Keratinocyte (primary cell): ENCODE measurements at regions not wholly inside any gene's neighbourhood (a gene's known extent, or its start where the extent isn't known, plus 50 kb on each side); places are given as distances from the start of the nearest gene placed in this dataset.

Source experiments
- DNase-seq: peaks from one replicate; pipeline ENCODE4 v3.0.0-alpha.2; 2011; ENCODE audit warnings: low read depth, missing footprints, low spot score
- FAIRE-seq: peaks from 2 replicates; lab custom pipeline; 2011; peaks lifted over from hg19 to GRCh38; lab: Jason Lieb, UNC
- H2AFZ ChIP-seq: 2 replicates; pipeline ENCODE4 v1.6.0; 2012; ENCODE audit warnings: low read length, control low read depth, inconsistent platforms; ENCODE audit not compliant: control insufficient read depth
- H3K27ac ChIP-seq: 2 replicates; pipeline ENCODE4 v1.5.1; 2011; ENCODE audit warnings: low read length; ENCODE audit not compliant: control insufficient read depth, insufficient read depth
- H3K27me3 ChIP-seq: 3 replicates; pipeline ENCODE4 v1.6.0; 2011; ENCODE audit warnings: low read length; ENCODE audit not compliant: control insufficient read depth, insufficient read depth; ENCODE audit errors: extremely low read depth
- H3K36me3 ChIP-seq, 2 experiments: 2 replicates in 1 of 2; 3 replicates in 1 of 2; pipeline ENCODE4 v1.5.1; 2011; ENCODE audit warnings: low read length in 2 of 2, mild to moderate bottlenecking in 1 of 2; ENCODE audit not compliant: control insufficient read depth in 2 of 2, insufficient read depth in 2 of 2; ENCODE audit errors: extremely low read depth in 1 of 2
- H3K4me1 ChIP-seq: 3 replicates; pipeline ENCODE4 v1.5.1; 2011; ENCODE audit warnings: low read length; ENCODE audit not compliant: control insufficient read depth, insufficient read depth; ENCODE audit errors: extremely low read depth
- H3K4me2 ChIP-seq: 3 replicates; pipeline ENCODE4 v1.6.0; 2011; ENCODE audit warnings: low read depth, low read length; ENCODE audit not compliant: control insufficient read depth, insufficient read depth; ENCODE audit errors: extremely low read depth
- H3K4me3 ChIP-seq, 3 experiments: fragments of 200-600 bp in 1 of 3; sonication (generic) in 1 of 3; 2 replicates in 2 of 3; 3 replicates in 1 of 3; pipeline ENCODE4 v1.5.1; 2011 to 2016; ENCODE audit warnings: low read length in 3 of 3, mild to moderate bottlenecking in 3 of 3, control low read depth in 2 of 3, inconsistent platforms in 1 of 3, low read depth in 1 of 3, mixed read lengths in 1 of 3, mixed run types in 1 of 3, moderate library complexity in 1 of 3; ENCODE audit not compliant: control insufficient read depth in 2 of 3, insufficient read depth in 2 of 3; ENCODE audit errors: extremely low read depth in 1 of 3
- H3K79me2 ChIP-seq: 2 replicates; pipeline ENCODE4 v1.6.0; 2012; ENCODE audit warnings: low read length; ENCODE audit not compliant: control insufficient read depth, insufficient read depth
- H3K9ac ChIP-seq: 3 replicates; pipeline ENCODE4 v1.6.0; 2011; ENCODE audit warnings: low read length; ENCODE audit not compliant: control insufficient read depth, insufficient read depth; ENCODE audit errors: extremely low read depth
- H3K9me1 ChIP-seq: 3 replicates; pipeline ENCODE4 v1.6.0; 2011; ENCODE audit warnings: low read length; ENCODE audit not compliant: control insufficient read depth, insufficient read depth; ENCODE audit errors: extremely low read depth
- H3K9me3 ChIP-seq: 2 replicates; pipeline ENCODE4 v1.5.1; 2012; ENCODE audit warnings: low read depth, low read length; ENCODE audit not compliant: control insufficient read depth
- H4K20me1 ChIP-seq: 3 replicates; pipeline ENCODE4 v1.6.0; 2011; ENCODE audit warnings: low read length; ENCODE audit not compliant: control insufficient read depth, insufficient read depth; ENCODE audit errors: extremely low read depth
- CTCF ChIP-seq, 3 experiments: IDR thresholded peaks in 1 of 3; conservative IDR thresholded peaks in 1 of 3; optimal IDR thresholded peaks in 1 of 3; 2 replicates in 2 of 3; 3 replicates in 1 of 3; pipeline versions ENCODE3 to v1.5.1; 2011; ENCODE audit warnings: low read length in 3 of 3, mild to moderate bottlenecking in 3 of 3, moderate library complexity in 2 of 3, control low read depth in 1 of 3, inconsistent platforms in 1 of 3; ENCODE audit not compliant: insufficient read depth in 2 of 3; ENCODE audit errors: extremely low read depth in 1 of 3
- EZH2 ChIP-seq: IDR thresholded peaks from one replicate; pipeline ENCODE4 v1.6.1; 2012; ENCODE audit warnings: inconsistent platforms, mild to moderate bottlenecking, low read length, moderate library complexity
- dilution Hi-C: fragments of 300-500 bp; cut with MboI; formaldehyde crosslinking; loops from one replicate; pipeline ENCODE4 v1.7.0; 2020; ENCODE audit warnings: low sequenced_read_pairs; ENCODE audit not compliant: extremely low pct_ligation_motif_present

- Histone ChIP-seq H3K9me1 (no peaks in the 10 kb centered on the region), H3K27ac (no peak overlapping the region), H3K4me1 (no peaks in the 10 kb centered on the region), H3K9me3 (no peaks in the 10 kb centered on the region), H3K9ac (no peak overlapping the region), H3K36me3 (no peaks in the 10 kb centered on the region), H2AFZ (no peak overlapping the region), H3K4me2 (no peak overlapping the region), H3K79me2 (no peaks in the 10 kb centered on the region), H4K20me1 (no peaks in the 10 kb centered on the region), H3K4me3 (no peak overlapping the region), H3K27me3 (no peaks in the 10 kb centered on the region)
- no peak for DNase-seq
- no peak for TF ChIP-seq EZH2
- TF ChIP-seq CTCF (optimal IDR thresholded peaks at IDR 0.05 in 1 of 3, IDR thresholded peaks at IDR 0.05 in 1 of 3, conservative IDR thresholded peaks at IDR 0.05 in 1 of 3; ENCODE audit: extremely low read depth in 1 of 3, insufficient read depth in 2 of 3, low read length in 3 of 3), result no peak
- FAIRE-seq, result no peak
- dilution Hi-C loops, result no loop called here
Measured at GRCh38 chr12:68086019-68086603, 73.4 kb downstream of the IFNG start.

GRCh38 chr12:68081561-68081960, 78.0 kb downstream of the IFNG start:
- Histone ChIP-seq H3K27me3 (no peaks in the 10 kb centered on the region), H3K9me1 (no peaks in the 10 kb centered on the region), H3K36me3 (no peaks in the 10 kb centered on the region), H3K4me2 (no peak overlapping the region), H3K9ac (no peak overlapping the region), H3K79me2 (no peaks in the 10 kb centered on the region), H4K20me1 (no peaks in the 10 kb centered on the region), H2AFZ (no peak overlapping the region), H3K4me3 (no peak overlapping the region), H3K27ac (no peak overlapping the region), H3K4me1 (no peaks in the 10 kb centered on the region), H3K9me3 (no peaks in the 10 kb centered on the region)
- no peak for TF ChIP-seq EZH2
- TF ChIP-seq CTCF (optimal IDR thresholded peaks at IDR 0.05 in 1 of 3, IDR thresholded peaks at IDR 0.05 in 1 of 3, conservative IDR thresholded peaks at IDR 0.05 in 1 of 3; ENCODE audit: extremely low read depth in 1 of 3, insufficient read depth in 2 of 3, low read length in 3 of 3), result no peak
- DNase-seq, result no peak
- dilution Hi-C loops, result no loop called here
- no peak for FAIRE-seq
